Parathyroid adenoma (tissue), 2 donors: ENCODE measurements at regions not wholly inside any gene's neighbourhood (a gene's known extent, or its start where the extent isn't known, plus 50 kb on each side); places are given as distances from the start of the nearest gene placed in this dataset.

Source experiments
- H2AFZ ChIP-seq: fragments of 300-600 bp; sonication (generic); one replicate; pipeline ENCODE4 v1.7.0; 2017; ENCODE audit warnings: antibody characterized with exemption, mild to moderate bottlenecking
- H3K27ac ChIP-seq: fragments of 300-600 bp; sonication (generic); one replicate; pipeline ENCODE4 v1.7.0; 2017
- H3K27me3 ChIP-seq: fragments of 300-600 bp; sonication (generic); one replicate; pipeline ENCODE4 v1.7.0; 2017; ENCODE audit warnings: low read length; ENCODE audit not compliant: control insufficient read depth, insufficient read depth
- H3K36me3 ChIP-seq: fragments of 300-600 bp; sonication (generic); one replicate; pipeline ENCODE4 v1.7.0; 2017; ENCODE audit warnings: low read length; ENCODE audit not compliant: control insufficient read depth, insufficient read depth
- H3K4me1 ChIP-seq: fragments of 300-600 bp; sonication (generic); one replicate; pipeline ENCODE4 v1.7.0; 2017; ENCODE audit warnings: control low read depth
- H3K4me2 ChIP-seq: fragments of 300-600 bp; sonication (generic); one replicate; pipeline ENCODE4 v1.7.0; 2017; ENCODE audit warnings: low read length
- H3K4me3 ChIP-seq: fragments of 300-600 bp; sonication (generic); one replicate; pipeline ENCODE4 v1.7.0; 2017; ENCODE audit warnings: low read depth, low read length
- H3K79me2 ChIP-seq: fragments of 300-600 bp; sonication (generic); one replicate; pipeline ENCODE4 v1.7.0; 2017; ENCODE audit warnings: control low read depth
- H3K9ac ChIP-seq: fragments of 300-600 bp; sonication (generic); one replicate; pipeline ENCODE4 v1.7.0; 2017; ENCODE audit warnings: mild to moderate bottlenecking
- H3K9me3 ChIP-seq: fragments of 300-600 bp; sonication (generic); one replicate; pipeline ENCODE4 v1.7.0; 2017; ENCODE audit warnings: low read length; ENCODE audit not compliant: control insufficient read depth
- CTCF ChIP-seq: fragments of 300-600 bp; sonication (generic); IDR thresholded peaks from one replicate; pipeline ENCODE4 v1.7.0; 2017; ENCODE audit warnings: antibody characterized with exemption, mild to moderate bottlenecking
- donor health status: primary hyperparathyroidism.

- Histone ChIP-seq H3K27me3 (no peaks in the 10 kb centered on the region), H3K27ac (no peak overlapping the region), H3K36me3 (no peaks in the 10 kb centered on the region), H2AFZ (no peak overlapping the region), H3K4me3 (no peak overlapping the region), H3K4me1 (no peaks in the 10 kb centered on the region), H3K79me2 (no peaks in the 10 kb centered on the region), H3K4me2 (no peak overlapping the region), H3K9ac (no peak overlapping the region), H3K9me3 (no peaks in the 10 kb centered on the region)
- TF ChIP-seq CTCF, result no peak
Measured at GRCh38 chr10:111765216-111765615, 418.3 kb downstream of the GPAM start.

- no peak for TF ChIP-seq CTCF
- no peaks in the 10 kb centered on the region for H3K9me3 ChIP-seq
Measured at GRCh38 chr10:111766464-111766863, 417.1 kb downstream of the GPAM start.

GRCh38 chr10:111767661-111768060, 415.9 kb downstream of the GPAM start:
- Histone ChIP-seq H3K36me3 (no peaks in the 10 kb centered on the region), H3K27ac (no peak overlapping the region), H3K27me3 (no peaks in the 10 kb centered on the region), H3K4me3 (no peak overlapping the region), H3K4me1 (no peaks in the 10 kb centered on the region), H3K79me2 (no peaks in the 10 kb centered on the region), H3K4me2 (no peak overlapping the region), H3K9me3 (no peaks in the 10 kb centered on the region), H2AFZ (no peak overlapping the region), H3K9ac (no peak overlapping the region)
- TF ChIP-seq CTCF, result no peak

More at GRCh38 chr10:111766464-111766863, 417.1 kb downstream of the GPAM start:
- H3K4me1 ChIP-seq, result no peaks in the 10 kb centered on the region
- H3K4me2 ChIP-seq, result no peak overlapping the region
- H3K79me2 ChIP-seq, result no peaks in the 10 kb centered on the region
- no peaks in the 10 kb centered on the region for H3K27me3 ChIP-seq
- no peak overlapping the region for H3K27ac ChIP-seq
- H3K4me3 ChIP-seq, result no peak overlapping the region
- H2AFZ ChIP-seq, result no peak overlapping the region
- H3K9ac ChIP-seq, result no peak overlapping the region
- H3K36me3 ChIP-seq, result no peaks in the 10 kb centered on the region

GRCh38 chr10:111773950-111774349, 409.6 kb downstream of the GPAM start:
- Histone ChIP-seq H3K4me2 (no peak overlapping the region), H3K9me3 (no peaks in the 10 kb centered on the region), H3K9ac (no peak overlapping the region), H3K36me3 (no peaks in the 10 kb centered on the region), H3K4me3 (no peak overlapping the region), H3K79me2 (no peaks in the 10 kb centered on the region), H3K4me1 (no peaks in the 10 kb centered on the region), H2AFZ (no peak overlapping the region), H3K27ac (no peak overlapping the region), H3K27me3 (no peaks in the 10 kb centered on the region)
- TF ChIP-seq CTCF, result no peak

GRCh38 chr10:111774486-111774885, 409.1 kb downstream of the GPAM start:
- Histone ChIP-seq H3K4me2 (no peak overlapping the region), H3K9ac (no peak overlapping the region), H3K4me3 (no peak overlapping the region), H3K27me3 (no peaks in the 10 kb centered on the region), H3K27ac (no peak overlapping the region), H3K4me1 (no peaks in the 10 kb centered on the region), H2AFZ (no peak overlapping the region), H3K36me3 (no peaks in the 10 kb centered on the region), H3K9me3 (no peaks in the 10 kb centered on the region), H3K79me2 (no peaks in the 10 kb centered on the region)
- TF ChIP-seq CTCF, result no peak
